HG03354 (cell line): ENCODE measurements at regions not wholly inside any gene's neighbourhood (a gene's known extent, or its start where the extent isn't known, plus 50 kb on each side); places are given as distances from the start of the nearest gene placed in this dataset.

ENCODE experiments used
- ATAC-seq: cut with Tn5 transposase; IDR thresholded peaks from one replicate; pipeline ENCODE4 v1.9.1; 2021; ENCODE audit warnings: mild to moderate bottlenecking; ENCODE audit not compliant: unreplicated experiment, poor library complexity, severe bottlenecking

DNA sequence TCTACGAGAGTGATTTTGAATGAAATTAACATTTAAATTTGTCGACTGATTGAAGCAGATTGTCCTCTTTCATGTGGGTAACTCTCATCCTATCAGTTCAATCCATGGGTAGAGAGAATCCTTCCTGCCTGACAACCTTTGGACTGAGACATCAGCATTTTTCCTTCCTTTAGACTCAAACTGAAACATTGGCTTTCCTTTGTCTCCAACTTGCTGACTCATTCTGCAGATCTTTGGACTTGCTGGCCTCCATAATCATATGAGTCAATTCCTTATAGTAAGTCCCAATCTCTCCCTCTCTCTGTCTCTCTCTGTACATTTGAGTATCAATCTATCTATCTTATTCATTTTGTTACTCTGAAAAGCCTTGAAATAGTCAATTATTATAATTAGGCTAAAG, 416.7 kb downstream of the LRRIQ3 start:
- no peak for ATAC-seq

DNA sequence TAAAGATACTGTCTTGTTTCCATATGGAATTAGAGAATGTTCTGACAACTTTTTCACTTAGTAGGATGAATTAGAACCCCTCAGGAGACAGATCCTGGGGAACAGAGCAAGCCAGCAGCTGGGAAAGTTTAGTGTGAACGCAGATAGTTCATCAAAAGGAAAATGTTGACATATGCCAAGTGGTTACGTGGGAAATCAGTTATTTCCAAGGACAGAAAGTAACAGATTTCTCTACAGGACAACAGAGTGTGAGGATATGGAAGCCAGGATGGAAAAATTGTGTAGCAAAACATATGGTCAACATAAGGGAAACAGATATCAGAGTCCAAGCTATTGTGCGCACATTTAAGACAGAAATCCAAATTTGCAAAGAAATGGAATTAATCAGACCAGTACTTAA, 419.5 kb downstream of the LRRIQ3 start:
- no peak for ATAC-seq

DNA sequence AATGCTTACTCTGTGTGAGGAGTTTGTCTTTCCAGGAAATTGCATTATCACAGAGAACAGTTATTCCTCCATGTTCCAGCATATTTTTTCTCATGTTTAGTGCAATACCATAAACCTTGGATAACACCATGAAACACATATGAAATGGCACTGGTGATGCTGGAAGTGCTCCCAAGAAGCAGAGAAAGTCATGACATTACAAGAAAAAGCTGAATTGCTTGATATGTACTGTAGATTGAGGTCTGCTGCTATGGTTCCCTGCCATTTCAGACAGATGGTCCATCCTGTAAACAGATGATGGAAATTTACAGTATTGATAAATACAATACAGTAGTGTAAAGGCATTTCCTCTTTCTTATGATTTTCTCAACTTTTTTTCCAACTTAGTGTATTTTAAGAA, 422.1 kb downstream of the LRRIQ3 start:
- ATAC-seq: no peak

DNA sequence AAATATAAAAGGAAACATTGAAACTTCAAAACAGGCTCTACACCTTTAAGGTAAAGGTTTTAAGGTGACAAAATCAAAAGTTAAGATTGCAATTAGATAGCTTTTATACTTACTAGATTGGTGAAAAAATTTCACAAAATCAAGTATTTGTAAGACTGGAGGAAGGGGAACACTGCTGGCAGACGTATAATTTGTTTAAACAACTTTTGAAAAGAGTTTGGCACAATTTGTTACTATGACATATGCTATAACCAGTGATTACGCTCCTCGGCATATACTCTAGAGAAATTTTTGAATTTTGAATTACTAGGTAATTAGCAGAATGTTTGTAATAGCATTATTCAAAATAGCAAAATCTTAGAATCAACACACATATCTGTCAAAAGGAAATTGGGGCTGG, 425.0 kb downstream of the LRRIQ3 start:
- no peak for ATAC-seq

DNA sequence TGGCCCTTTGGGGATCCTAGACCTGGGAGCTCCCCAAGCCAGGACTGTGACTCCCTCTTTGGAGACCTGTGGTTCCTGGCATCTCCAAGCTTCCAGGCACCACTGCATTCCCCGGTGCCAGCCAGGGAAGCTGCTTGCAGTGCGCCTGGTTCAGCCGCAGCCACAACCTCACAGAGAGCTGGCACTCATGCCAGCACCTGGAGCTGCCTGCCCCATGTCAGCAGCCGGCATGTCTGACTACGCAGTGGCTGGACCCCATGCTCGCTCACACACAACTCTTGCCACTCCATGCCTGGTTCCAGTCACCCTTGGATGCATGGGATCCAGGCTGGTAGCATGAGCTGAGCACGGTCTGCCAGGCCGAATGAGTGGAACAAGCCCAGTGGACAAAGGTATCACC, 426.6 kb downstream of the LRRIQ3 start:
- ATAC-seq: no peak

DNA sequence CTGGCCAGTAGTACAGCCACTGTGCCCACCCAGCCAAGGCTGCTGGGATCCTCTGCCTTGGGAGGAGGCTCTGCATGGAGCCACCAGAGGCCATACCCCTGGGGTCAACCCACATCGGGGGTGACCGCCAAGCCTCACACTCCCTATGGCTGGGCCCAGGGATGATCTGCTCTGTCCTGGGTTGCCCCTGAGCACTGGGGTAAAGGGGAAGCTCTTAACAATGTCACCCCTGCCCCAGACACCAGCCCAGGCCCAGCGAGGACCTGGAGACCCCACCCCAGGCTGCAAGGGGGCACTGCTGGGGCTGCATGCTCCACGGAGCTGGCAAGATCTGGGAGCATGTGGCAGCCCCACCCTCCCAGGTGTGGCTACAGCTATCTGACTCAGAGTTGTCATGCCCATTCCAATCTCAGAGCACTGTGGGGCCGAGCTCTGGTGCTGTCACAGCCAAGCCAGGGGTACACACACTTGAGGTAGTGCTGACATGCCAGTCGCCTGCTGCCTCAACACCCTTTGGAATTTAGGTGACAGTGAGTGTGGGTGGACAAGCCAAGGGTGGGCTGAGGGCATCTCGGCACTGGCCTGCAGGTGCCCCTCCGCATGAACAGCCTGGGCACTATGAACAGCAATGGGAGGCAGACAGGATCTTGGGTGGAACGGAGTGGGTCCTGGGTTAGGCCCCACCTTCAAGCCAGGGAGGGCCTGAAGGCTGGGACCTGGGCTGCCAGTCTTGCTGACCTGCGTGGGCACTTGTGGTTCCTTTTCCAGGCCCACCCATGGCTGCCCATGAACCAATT, 427.7 kb downstream of the LRRIQ3 start:
- no peak for ATAC-seq

DNA sequence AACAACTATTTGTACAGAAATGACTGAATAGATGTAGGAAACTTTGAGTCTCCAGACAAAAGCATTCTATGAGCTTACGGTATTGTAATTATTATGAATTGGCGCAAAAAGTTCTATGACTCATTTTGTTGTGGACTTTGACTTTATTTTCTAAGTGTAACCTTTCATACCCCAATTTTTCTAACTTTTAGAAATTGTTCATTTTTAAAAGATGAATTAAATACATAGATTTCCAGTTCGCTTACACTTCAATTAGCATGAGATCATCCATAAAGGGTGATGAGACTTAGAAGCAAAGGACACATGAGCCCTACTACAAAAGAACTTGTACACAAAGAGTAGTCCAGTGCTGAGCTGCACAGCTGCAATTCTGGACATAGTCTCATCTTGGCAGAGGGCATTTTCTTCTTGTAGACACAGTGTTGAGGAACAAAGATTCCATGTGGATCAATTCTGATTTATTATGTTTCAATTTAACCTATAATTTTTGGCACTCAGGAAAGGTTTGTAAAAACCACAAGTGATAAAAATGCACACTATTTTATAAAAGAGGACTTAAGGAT, 431.1 kb downstream of the LRRIQ3 start:
- ATAC-seq: no peak

DNA sequence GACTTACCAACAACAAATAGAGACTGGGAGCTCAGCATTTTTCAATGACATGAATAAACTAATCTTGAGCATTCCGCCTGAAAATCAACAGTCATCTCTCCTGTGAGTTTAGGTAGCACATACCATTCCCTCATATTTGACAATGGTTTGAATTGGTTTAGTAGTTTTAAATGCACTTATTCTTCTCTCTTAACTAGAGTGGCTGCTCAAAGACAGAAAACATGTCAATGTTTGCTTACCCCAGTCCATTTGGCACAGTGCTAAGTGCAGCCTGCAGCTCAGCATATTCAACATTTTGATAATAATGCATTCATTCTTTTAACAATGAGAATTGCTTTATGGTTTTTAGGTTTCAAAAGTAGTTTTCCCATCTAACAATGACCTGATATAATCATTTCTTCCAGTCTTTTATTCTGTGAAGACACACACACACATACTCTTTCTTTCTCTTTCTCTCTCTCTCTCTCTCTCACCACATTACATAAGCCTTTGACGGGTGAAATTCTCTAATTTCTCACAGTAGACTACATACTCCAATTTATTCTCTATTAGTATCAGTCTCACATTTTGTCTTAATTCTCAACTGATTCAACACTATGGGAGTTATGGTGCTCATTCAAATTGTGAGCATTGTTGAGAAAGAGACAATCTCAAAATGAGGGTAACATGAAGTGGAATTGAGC, 432.3 kb downstream of the LRRIQ3 start:
- no peak for ATAC-seq

DNA sequence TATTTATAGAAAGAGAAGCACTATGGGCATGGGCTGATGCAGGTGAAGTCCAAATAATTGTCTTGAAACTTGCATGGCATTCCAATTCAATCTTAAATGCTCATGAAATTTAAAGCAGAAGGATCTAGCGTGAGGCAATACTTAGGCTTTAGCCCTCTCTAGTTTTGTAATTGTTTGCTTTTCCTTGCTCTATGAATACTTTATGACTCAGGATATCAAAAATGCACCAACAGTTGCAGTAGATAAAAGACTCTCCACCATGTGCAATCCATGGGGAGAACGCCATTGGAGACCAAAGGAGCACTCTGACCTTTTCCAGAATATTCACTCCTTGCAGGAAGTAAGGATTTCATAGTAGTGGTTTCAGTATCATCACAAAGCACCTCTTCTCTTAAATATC, 436.4 kb downstream of the LRRIQ3 start:
- no peak for ATAC-seq

DNA sequence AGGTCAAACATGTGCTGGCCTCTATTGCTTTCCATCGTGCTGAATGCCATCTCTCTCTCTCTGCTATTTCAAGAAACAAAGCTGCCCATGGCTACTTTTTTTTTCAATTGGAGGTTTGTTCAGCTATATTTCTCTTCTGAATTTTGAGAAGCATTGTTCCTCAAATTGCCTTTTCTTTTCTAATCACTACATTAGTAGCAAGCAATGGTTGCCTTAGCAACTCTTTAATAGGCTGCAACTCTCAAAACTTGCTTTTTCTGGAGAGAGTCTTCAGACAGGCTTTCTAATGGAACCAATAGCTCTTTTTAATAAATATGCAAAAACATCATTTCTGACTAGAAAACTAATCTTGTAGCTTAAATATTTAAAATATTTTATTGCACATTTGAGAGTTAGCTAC, 439.0 kb downstream of the LRRIQ3 start:
- no peak for ATAC-seq

DNA sequence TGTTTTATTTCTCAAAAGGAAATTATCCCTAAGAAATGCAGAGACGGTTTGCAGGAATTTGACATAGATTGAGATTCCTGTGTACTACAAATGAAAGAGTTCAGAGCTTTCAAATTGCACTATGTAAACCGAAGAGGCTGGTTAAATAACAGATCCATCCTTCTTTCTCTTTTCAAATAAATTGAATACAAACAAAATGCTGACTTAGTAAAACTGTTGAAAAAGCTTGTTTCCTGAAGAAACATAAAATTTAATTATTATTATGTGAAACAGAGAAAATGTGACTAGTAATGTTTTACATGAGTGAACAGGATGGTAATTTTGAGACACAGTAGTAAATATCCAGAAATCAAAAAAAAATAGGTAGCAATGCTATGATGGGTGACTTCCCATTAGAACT, 441.2 kb downstream of the LRRIQ3 start:
- no peak for ATAC-seq

DNA sequence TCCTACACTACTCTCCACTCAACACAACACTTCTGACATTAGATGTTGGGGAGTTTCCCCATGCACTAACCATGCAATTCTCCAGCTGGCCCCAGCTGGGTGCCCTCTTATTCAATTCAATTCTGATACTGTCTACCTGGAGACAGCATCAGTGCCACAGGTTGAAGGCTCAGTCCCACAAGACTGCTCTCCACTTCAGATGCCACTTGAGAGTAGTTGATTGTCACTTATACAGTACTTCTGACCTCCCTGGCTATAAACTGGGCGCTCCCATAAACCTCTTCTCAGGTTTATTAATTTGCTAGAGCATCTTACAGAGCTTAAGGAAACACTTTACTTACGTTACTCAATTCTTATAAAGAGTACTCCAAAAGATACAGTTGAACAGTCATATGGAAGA, 442.3 kb downstream of the LRRIQ3 start:
- ATAC-seq: no peak

DNA sequence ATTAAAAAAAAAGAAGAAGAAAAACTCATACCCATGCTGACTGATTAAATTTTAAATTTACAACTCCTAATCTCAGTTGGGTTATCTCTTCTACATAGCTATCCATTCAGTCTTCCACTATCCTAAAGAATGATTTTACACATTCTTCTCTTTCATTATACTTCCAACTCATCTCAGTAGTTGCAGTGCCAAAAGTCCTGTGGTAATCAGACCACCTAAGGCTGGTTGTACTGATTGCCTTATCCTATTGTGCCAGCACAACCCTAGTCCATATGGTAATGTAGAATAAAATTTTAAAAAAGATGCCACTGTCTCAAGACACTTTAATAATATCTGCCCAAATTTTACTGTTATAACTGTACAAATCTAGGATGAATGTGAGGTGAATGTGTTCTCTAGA, 448.0 kb downstream of the LRRIQ3 start:
- ATAC-seq: no peak

DNA sequence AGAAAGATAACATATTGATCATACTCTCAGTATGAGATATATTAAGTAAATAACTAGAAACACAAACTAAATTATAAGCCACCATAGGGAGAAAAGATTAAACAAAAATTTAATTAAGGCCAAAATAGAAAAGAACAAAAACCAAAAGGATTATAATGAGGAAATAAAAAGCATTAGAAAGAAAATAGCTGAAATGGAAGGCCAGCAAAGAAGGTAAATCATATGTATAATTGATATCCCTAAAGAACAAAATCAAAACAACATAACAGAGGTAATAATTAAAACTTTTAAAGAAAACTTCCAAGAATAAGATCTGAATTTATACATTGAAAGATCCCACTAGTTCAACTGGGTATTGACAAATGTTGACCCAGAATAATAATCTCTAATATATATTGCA, 453.0 kb downstream of the LRRIQ3 start:
- ATAC-seq: no peak

DNA sequence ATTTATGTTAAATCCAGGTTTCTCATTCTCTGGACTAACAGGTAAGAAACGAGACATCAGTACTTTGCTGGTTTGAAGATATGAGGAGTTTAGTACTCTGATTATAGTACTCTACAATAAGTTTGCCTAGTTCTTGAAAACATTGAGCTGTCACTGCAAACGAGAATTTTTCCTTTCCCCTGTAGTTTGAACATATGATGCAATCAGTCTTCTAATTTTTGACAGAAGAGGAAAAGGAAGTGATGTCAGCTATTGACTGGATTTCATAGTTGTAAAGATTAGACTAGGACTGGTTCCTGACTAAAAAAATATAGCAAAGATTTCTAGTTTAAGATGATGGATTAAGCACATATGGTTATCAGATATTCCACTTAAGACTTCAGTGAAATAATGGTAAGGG, 461.9 kb downstream of the LRRIQ3 start:
- no peak for ATAC-seq

DNA sequence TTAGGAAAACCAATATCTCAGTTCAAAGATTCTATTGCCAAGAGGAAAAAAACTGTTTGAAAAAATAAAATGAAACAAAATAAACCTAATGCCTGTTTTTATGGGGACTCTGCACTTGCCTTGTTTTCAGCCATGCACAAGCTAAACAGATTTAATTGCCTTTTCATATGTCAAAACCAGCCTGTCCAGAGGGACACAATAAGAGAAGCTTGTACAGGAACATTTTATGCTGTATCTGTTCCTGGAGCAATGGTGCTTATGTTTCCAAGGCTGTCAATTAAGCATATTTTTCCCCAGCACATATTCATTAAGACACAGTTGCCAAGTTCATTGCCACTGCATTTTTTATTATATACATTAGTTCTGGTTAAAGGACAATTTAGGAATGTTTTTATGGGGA, 470.9 kb downstream of the LRRIQ3 start:
- ATAC-seq: no peak

DNA sequence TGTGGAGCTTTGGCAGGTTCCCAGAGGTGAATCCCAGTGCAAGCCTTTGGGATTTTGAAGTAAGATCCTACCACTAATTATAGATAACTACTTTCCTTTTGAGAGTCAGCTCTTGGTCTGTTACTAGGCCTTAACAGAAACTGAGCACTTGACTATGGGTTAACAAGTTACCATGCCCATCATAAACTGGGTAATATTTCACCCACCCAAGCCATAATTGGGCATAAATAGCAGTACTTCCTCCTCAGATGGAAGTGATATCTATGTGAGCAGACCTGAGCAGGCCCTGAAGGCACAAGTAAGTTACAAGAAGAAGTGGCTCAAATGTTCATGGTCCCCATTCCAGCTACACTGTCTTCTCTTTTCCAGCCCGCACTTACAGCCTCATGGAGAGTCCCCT, 475.9 kb downstream of the LRRIQ3 start:
- ATAC-seq: no peak

DNA sequence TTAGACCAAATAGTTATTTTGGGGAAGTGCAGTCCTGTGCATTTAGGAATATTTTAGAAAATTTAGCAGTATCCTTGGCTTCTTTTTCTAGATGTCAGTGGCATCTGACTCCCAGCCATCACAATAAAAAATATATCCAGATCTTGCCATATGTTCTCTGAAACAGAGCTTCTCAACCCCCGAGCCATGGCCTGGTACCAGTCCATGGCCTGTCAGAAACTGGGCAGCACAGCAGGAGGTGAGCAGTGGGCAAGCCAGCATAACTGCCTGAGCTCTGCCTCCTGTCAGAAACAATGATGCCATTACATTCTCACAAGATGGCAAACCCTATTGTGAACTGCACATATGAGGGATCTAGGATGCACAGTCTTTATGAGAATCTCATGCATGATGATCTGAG, 480.0 kb downstream of the LRRIQ3 start:
- ATAC-seq: no peak

DNA sequence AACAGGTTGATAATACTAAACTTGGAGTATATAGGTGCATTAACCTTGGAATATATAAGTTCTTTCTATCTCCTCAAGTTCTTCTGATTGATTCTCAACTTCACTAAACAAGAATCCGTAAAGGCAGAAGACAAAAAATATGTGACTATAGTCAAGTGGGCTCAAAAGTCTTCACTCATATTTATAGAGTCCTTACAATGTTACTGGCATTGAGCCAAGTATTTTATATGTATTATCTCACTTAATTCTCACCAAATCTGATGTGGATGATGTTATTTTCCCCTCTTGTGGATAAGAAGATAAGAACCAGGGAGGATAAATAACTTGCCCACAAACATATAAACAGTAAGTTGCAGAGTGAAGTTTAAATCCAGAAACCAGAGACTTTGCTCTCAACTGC, 486.9 kb downstream of the LRRIQ3 start:
- no peak for ATAC-seq

DNA sequence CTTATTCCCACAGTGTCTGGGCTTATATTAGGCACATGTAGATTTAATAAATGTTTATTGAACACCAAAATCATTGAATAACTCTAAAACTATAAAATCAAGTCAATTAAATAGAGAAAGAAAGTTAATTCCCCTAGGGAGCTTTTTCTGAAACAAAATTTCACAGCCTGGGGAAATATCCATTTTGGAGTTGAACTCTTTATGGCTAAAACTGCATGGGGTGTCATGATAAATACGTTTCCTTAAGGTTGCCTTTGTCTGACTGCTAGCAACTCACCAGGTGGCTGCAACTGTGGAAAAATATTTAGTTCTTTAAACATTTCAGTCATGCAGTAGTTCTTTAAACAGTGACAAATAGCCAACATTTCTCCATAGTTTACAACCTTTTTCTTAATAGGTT, 496.1 kb downstream of the LRRIQ3 start:
- ATAC-seq: no peak

DNA sequence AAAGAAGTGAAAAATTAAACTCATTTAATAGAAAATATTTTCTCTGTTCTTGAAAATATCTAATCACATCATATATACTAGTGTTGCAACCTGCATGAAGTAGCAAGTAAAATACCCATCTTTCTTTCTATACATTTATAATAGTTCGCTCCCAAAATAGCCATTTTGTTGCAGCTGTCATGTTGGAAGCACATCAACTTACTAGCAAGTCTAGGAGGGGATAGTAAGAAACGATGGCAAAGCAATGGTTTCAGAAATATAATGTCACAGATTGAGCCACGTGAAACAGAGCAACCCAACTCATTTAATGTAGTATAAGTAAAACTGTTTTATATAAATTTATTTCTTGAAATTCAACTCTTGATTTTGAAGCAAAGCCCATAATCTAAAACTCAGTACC, 521.8 kb downstream of the LRRIQ3 start:
- ATAC-seq: no peak
